OCI-LY1 (cell line): ENCODE measurements at regions not wholly inside any gene's neighbourhood (a gene's known extent, or its start where the extent isn't known, plus 50 kb on each side); places are given as distances from the start of the nearest gene placed in this dataset.

Experiments used
- H2AFZ ChIP-seq: fragments of 200-600 bp; sonication (generic), shearing (Covaris generic); 2 replicates; pipeline ENCODE4 v1.6.0; 2014; ENCODE audit warnings: antibody characterized with exemption, mild to moderate bottlenecking, low read length
- H3F3A ChIP-seq: fragments of 200-600 bp; sonication (generic), shearing (Covaris generic); 2 replicates; pipeline ENCODE4 v1.6.0; 2014; ENCODE audit warnings: mild to moderate bottlenecking, antibody characterized with exemption, low read length, moderate library complexity; ENCODE audit not compliant: insufficient read depth
- H3K27ac ChIP-seq: fragments of 200-600 bp; sonication (generic); 2 replicates; pipeline ENCODE4 v1.5.1; 2014; ENCODE audit warnings: low read length, mixed run types, mild to moderate bottlenecking, low read depth; ENCODE audit not compliant: poor library complexity, severe bottlenecking
- H3K27me3 ChIP-seq: fragments of 200-600 bp; sonication (generic); 2 replicates; pipeline ENCODE4 v1.6.0; 2014; ENCODE audit warnings: antibody characterized with exemption, mild to moderate bottlenecking, low read length, moderate library complexity; ENCODE audit not compliant: insufficient read depth
- H3K36me3 ChIP-seq: fragments of 200-600 bp; sonication (generic); 2 replicates; pipeline ENCODE4 v1.6.1; 2014; ENCODE audit warnings: mild to moderate bottlenecking, antibody characterized with exemption, low read length, moderate library complexity, mixed read lengths; ENCODE audit not compliant: insufficient read depth
- H3K4me1 ChIP-seq: fragments of 200-600 bp; sonication (generic); 2 replicates; pipeline ENCODE4 v1.5.1; 2014; ENCODE audit warnings: mild to moderate bottlenecking, low read length, moderate library complexity; ENCODE audit not compliant: insufficient read depth, severe bottlenecking
- H3K4me2 ChIP-seq: fragments of 200-600 bp; sonication (generic), shearing (Covaris generic); 2 replicates; pipeline ENCODE4 v1.6.1; 2014; ENCODE audit warnings: low read length
- H3K4me3 ChIP-seq: fragments of 200-600 bp; sonication (generic); 2 replicates; pipeline ENCODE4 v1.5.1; 2014; ENCODE audit warnings: low read length, low read depth, mild to moderate bottlenecking, mixed read lengths; ENCODE audit not compliant: poor library complexity, severe bottlenecking
- H3K79me2 ChIP-seq: fragments of 200-600 bp; shearing (Covaris generic); 2 replicates; pipeline ENCODE4 v1.6.1; 2016; ENCODE audit warnings: mixed run types, low read length, mixed read lengths; ENCODE audit not compliant: insufficient read depth
- H3K9ac ChIP-seq: fragments of 200-600 bp; sonication (generic), shearing (Covaris generic); 2 replicates; pipeline ENCODE4 v1.6.1; 2014; ENCODE audit warnings: mild to moderate bottlenecking, low read length, mixed read lengths
- H3K9me2 ChIP-seq: fragments of 200-600 bp; sonication (generic), shearing (Covaris generic); 2 replicates; pipeline ENCODE4 v1.6.1; 2014; ENCODE audit warnings: low read depth, mild to moderate bottlenecking, low read length, mixed read lengths
- H3K9me3 ChIP-seq: fragments of 200-600 bp; shearing (Covaris generic); 2 replicates; pipeline ENCODE4 v1.6.1; 2014; ENCODE audit warnings: low read length, mixed read lengths
- H4K20me1 ChIP-seq: fragments of 200-600 bp; sonication (generic), shearing (Covaris generic); 2 replicates; pipeline ENCODE4 v1.6.0; 2016; ENCODE audit warnings: mild to moderate bottlenecking, low read length; ENCODE audit not compliant: insufficient read depth
- CTCF ChIP-seq: fragments of 200-600 bp; sonication (generic), shearing (Covaris generic); IDR thresholded peaks from 2 replicates; pipeline ENCODE4 v1.5.1; 2017; ENCODE audit warnings: mild to moderate bottlenecking, antibody characterized with exemption, low read length, moderate library complexity, mixed read lengths
- EZH2 ChIP-seq: fragments of 200-600 bp; sonication (generic), shearing (Covaris generic); IDR thresholded peaks from 2 replicates; pipeline ENCODE4 v1.8.0; 2017; ENCODE audit warnings: borderline replicate concordance, mixed run types, mild to moderate bottlenecking, antibody characterized with exemption, low read length, moderate library complexity, mixed read lengths

- Histone ChIP-seq H3K9me3 (no peaks in the 10 kb centered on the region), H4K20me1 (no peaks in the 10 kb centered on the region), H3K27ac (no peak overlapping the region), H3K27me3 (no peaks in the 10 kb centered on the region), H3K79me2 (no peaks in the 10 kb centered on the region), H3K4me1 (no peaks in the 10 kb centered on the region), H3F3A (no peaks in the 10 kb centered on the region), H2AFZ (no peak overlapping the region), H3K9ac (no peak overlapping the region), H3K36me3 (no peaks in the 10 kb centered on the region), H3K4me3 (no peak overlapping the region), H3K9me2 (no peaks in the 10 kb centered on the region), H3K4me2 (no peak overlapping the region)
- TF ChIP-seq CTCF, result no peak
Observed at GRCh38 chr6:8526624-8527023, 91.3 kb upstream of the SLC35B3 start.

GRCh38 chr6:8525370-8525769 is 90.0 kb upstream of the SLC35B3 start:
- Histone ChIP-seq H3K4me2 (no peak overlapping the region), H3K4me3 (no peak overlapping the region), H3K27ac (no peak overlapping the region), H3K4me1 (no peaks in the 10 kb centered on the region), H3K9me3 (no peaks in the 10 kb centered on the region), H4K20me1 (no peaks in the 10 kb centered on the region), H3K36me3 (no peaks in the 10 kb centered on the region), H3K9ac (no peak overlapping the region), H3F3A (no peaks in the 10 kb centered on the region), H3K79me2 (no peaks in the 10 kb centered on the region), H2AFZ (no peak overlapping the region), H3K27me3 (no peaks in the 10 kb centered on the region), H3K9me2 (no peaks in the 10 kb centered on the region)
- no peak for TF ChIP-seq CTCF
- TF ChIP-seq EZH2, result no peak

- no peaks in the 10 kb centered on the region for H3K36me3 ChIP-seq
- no peak for TF ChIP-seq CTCF
- no peak for TF ChIP-seq EZH2
Observed at GRCh38 chr6:8513174-8513573, 77.8 kb upstream of the SLC35B3 start.

More at GRCh38 chr6:8513174-8513573, 77.8 kb upstream of the SLC35B3 start:
- Histone ChIP-seq H3K27me3 (no peaks in the 10 kb centered on the region), H4K20me1 (no peaks in the 10 kb centered on the region), H3F3A (no peaks in the 10 kb centered on the region), H3K4me2 (no peak overlapping the region), H3K27ac (no peak overlapping the region), H3K79me2 (no peaks in the 10 kb centered on the region), H3K9me2 (no peaks in the 10 kb centered on the region), H3K4me3 (no peak overlapping the region), H3K9ac (no peak overlapping the region), H3K4me1 (no peaks in the 10 kb centered on the region), H2AFZ (no peak overlapping the region), H3K9me3 (no peaks in the 10 kb centered on the region)
